Endothelial cell of umbilical vein (primary cell): ENCODE measurements at regions not wholly inside any gene's neighbourhood (a gene's known extent, or its start where the extent isn't known, plus 50 kb on each side); places are given as distances from the start of the nearest gene placed in this dataset.

Experiments
- BruUV-seq: library from RNA; stranded (reverse); fragments of 400-500 nt; replicated peaks from 2 replicates; lab custom pipeline; 2021; lab: Mats Ljungman, UMichigan
- CTCF ChIA-PET: fragments of 300-600, 350-600 bp; sonication (Branson Sonifier 250); formaldehyde crosslinking; loops from one replicate; lab custom pipeline; 2021; ENCODE audit warnings: antibody characterized with exemption, inconsistent platforms; lab: Charles Lee
- POLR2A ChIA-PET: fragments of 300-600, 350-600 bp; sonication (Branson Sonifier 250); formaldehyde crosslinking; loops from one replicate; lab custom pipeline; 2021; ENCODE audit warnings: antibody characterized with exemption, inconsistent platforms; lab: Charles Lee
- DNase-seq: peaks from one replicate; pipeline ENCODE4 v3.0.0-alpha.2; 2011; ENCODE audit warnings: low read depth, low spot score
- FAIRE-seq: peaks from 2 replicates; lab custom pipeline; 2011; peaks lifted over from hg19 to GRCh38; lab: Jason Lieb, UNC
- H2AFZ ChIP-seq: 2 replicates; pipeline ENCODE4 v1.6.0; 2012; ENCODE audit warnings: low read depth, low read length, control low read depth, inconsistent platforms
- H3K27ac ChIP-seq: 2 replicates; pipeline ENCODE4 v1.5.1; 2011; ENCODE audit warnings: low read depth, mild to moderate bottlenecking, control low read depth, low read length, moderate library complexity; ENCODE audit not compliant: insufficient read depth
- H3K27me3 ChIP-seq, 2 experiments: 2 replicates each; pipeline versions ENCODE4 v1.6.0 to v1.6.1; 2011; ENCODE audit warnings: low read length in 2 of 2, mixed read lengths in 1 of 2; ENCODE audit not compliant: control insufficient read depth in 2 of 2, insufficient read depth in 2 of 2
- H3K36me3 ChIP-seq, 2 experiments: 2 replicates in 1 of 2; 3 replicates in 1 of 2; pipeline ENCODE4 v1.5.1; 2011; ENCODE audit warnings: low read length in 2 of 2, mild to moderate bottlenecking in 1 of 2, moderate library complexity in 1 of 2; ENCODE audit not compliant: control insufficient read depth in 2 of 2, insufficient read depth in 2 of 2; ENCODE audit errors: extremely low read depth in 1 of 2
- H3K4me1 ChIP-seq: 3 replicates; pipeline ENCODE4 v1.5.1; 2011; ENCODE audit warnings: mild to moderate bottlenecking, low read length; ENCODE audit not compliant: control insufficient read depth, insufficient read depth; ENCODE audit errors: extremely low read depth
- H3K4me2 ChIP-seq: 2 replicates; pipeline ENCODE4 v1.6.1; 2011; ENCODE audit warnings: low read length, control low read depth, mixed read lengths; ENCODE audit not compliant: insufficient read depth
- H3K4me3 ChIP-seq, 3 experiments: fragments of 200-600 bp in 1 of 3; sonication (generic), shearing (Covaris generic) in 1 of 3; replicated peaks in 1 of 3; 2 replicates each; pipeline ENCODE4 v1.5.1; 2011 to 2016; ENCODE audit warnings: control low read depth in 3 of 3, low read length in 3 of 3, mild to moderate bottlenecking in 2 of 3, inconsistent platforms in 1 of 3, low read depth in 1 of 3, moderate library complexity in 1 of 3; ENCODE audit not compliant: insufficient read depth in 1 of 3
- H3K79me2 ChIP-seq: 2 replicates; pipeline ENCODE4 v1.6.0; 2012; ENCODE audit warnings: low read length, inconsistent platforms; ENCODE audit not compliant: control insufficient read depth, insufficient read depth
- H3K9ac ChIP-seq: replicated peaks from 2 replicates; pipeline ENCODE3; 2011; ENCODE audit warnings: low read length, control low read depth; ENCODE audit not compliant: insufficient read depth; ENCODE audit errors: extremely low read depth
- H3K9me1 ChIP-seq: replicated peaks from 3 replicates; pipeline ENCODE4 v1.6.0; 2011; ENCODE audit warnings: mild to moderate bottlenecking, low read length; ENCODE audit not compliant: control insufficient read depth, insufficient read depth; ENCODE audit errors: extremely low read depth
- H3K9me3 ChIP-seq: replicated peaks from 2 replicates; pipeline ENCODE4 v1.5.1; 2012; ENCODE audit warnings: low read length, inconsistent platforms; ENCODE audit not compliant: control insufficient read depth, insufficient read depth
- H4K20me1 ChIP-seq: replicated peaks from 2 replicates; pipeline ENCODE3; 2011; ENCODE audit warnings: mild to moderate bottlenecking, low read length; ENCODE audit not compliant: control insufficient read depth, insufficient read depth; ENCODE audit errors: extremely low read depth
- CTCF ChIP-seq, 2 donors: IDR thresholded peaks; 1 replicate in 1 of 2; 2 replicates in 1 of 2; pipeline ENCODE4 v1.5.1; 2011; ENCODE audit warnings: low read length in 2 of 2, mild to moderate bottlenecking in 2 of 2, moderate library complexity in 2 of 2, control low read depth in 1 of 2, inconsistent platforms in 1 of 2, low read depth in 1 of 2; ENCODE audit not compliant: insufficient read depth in 1 of 2; ENCODE audit errors: extremely low read depth in 1 of 2
- EZH2 ChIP-seq: IDR thresholded peaks from 2 replicates; pipeline ENCODE4 v1.6.1; 2012; ENCODE audit warnings: borderline replicate concordance, low read depth, mild to moderate bottlenecking, moderate library complexity, low read length, inconsistent platforms; ENCODE audit not compliant: severe bottlenecking
- FOS ChIP-seq: IDR thresholded peaks from 2 replicates; pipeline ENCODE4 v1.6.1; 2011; ENCODE audit warnings: mild to moderate bottlenecking, low read length, moderate library complexity, borderline replicate concordance; ENCODE audit not compliant: insufficient read depth
- GATA2 ChIP-seq: IDR thresholded peaks from 2 replicates; pipeline ENCODE4 v1.7.0; 2011; ENCODE audit warnings: low read depth, mild to moderate bottlenecking, moderate library complexity, mixed read lengths, low read length; ENCODE audit not compliant: insufficient read length, insufficient read depth
- JUN ChIP-seq: IDR thresholded peaks from 2 replicates; pipeline ENCODE4 v1.6.1; 2011; ENCODE audit warnings: borderline replicate concordance, low read depth; ENCODE audit not compliant: insufficient read length, insufficient read depth
- MAX ChIP-seq: IDR thresholded peaks from 2 replicates; pipeline ENCODE4 v1.6.1; 2011; ENCODE audit not compliant: insufficient read depth, insufficient read length
- MYC ChIP-seq: IDR thresholded peaks from one replicate; pipeline ENCODE4 v1.6.1; 2011; ENCODE audit warnings: mild to moderate bottlenecking, low read depth, low read length
- POLR2A ChIP-seq: IDR thresholded peaks from 2 replicates; pipeline ENCODE4 v1.6.1; 2012; ENCODE audit warnings: low read depth, mild to moderate bottlenecking, control low read depth, low read length
- POLR2AphosphoS5 ChIP-seq: IDR thresholded peaks from 2 replicates; pipeline ENCODE4 v1.6.1; 2012; ENCODE audit warnings: low read depth, mild to moderate bottlenecking, control low read depth, low read length, moderate library complexity; ENCODE audit not compliant: insufficient read depth
- dilution Hi-C: fragments of 300-500 bp; cut with MboI; formaldehyde crosslinking; loops from one replicate; pipeline ENCODE4 v1.15.0; 2019; ENCODE audit warnings: low sequenced_read_pairs; ENCODE audit not compliant: extremely low pct_ligation_motif_present
- intact Hi-C: fragments of 100-400 bp; cut with micrococcal nuclease; formaldehyde crosslinking; loops from one replicate; pipeline ENCODE4 v1.10.0; 2022

GRCh38 chr4:62544428-62544827 lies 1344.3 kb downstream of the ADGRL3 start:
- Histone ChIP-seq H4K20me1 (no peaks in the 10 kb centered on the region), H3K9me3 (peaks cover 2% of the 10 kb centered on the region), H3K9me1 (no peaks in the 10 kb centered on the region), H3K27me3 (no peaks in the 10 kb centered on the region), H3K9ac (no peak overlapping the region), H3K79me2 (no peaks in the 10 kb centered on the region), H3K4me1 (no peaks in the 10 kb centered on the region), H3K27ac (no peak overlapping the region), H3K4me2 (no peak overlapping the region), H3K4me3 (no peak overlapping the region), H3K36me3 (no peaks in the 10 kb centered on the region), H2AFZ (no peak overlapping the region)
- no peak for DNase-seq
- dilution Hi-C loops = no loop called here
- no TSS peak for BruUV-seq
- FAIRE-seq = no peak
- no peak for TF ChIP-seq MAX
- no peak for TF ChIP-seq EZH2
- TF ChIP-seq CTCF (IDR thresholded peaks at IDR 0.05; ENCODE audit: extremely low read depth in 1 of 2, insufficient read depth in 1 of 2, low read depth in 1 of 2, low read length in 2 of 2) = no peak
- no peak for TF ChIP-seq POLR2AphosphoS5
- no peak for TF ChIP-seq POLR2A
- no peak for TF ChIP-seq MYC
- no peak for TF ChIP-seq GATA2
- no peak for TF ChIP-seq JUN
- TF ChIP-seq FOS = no peak
- intact Hi-C loops = no loop called here
- CTCF ChIA-PET = no interaction called here
- POLR2A ChIA-PET = no interaction called here
